Mesendoderm (in vitro differentiated cells): ENCODE measurements at regions not wholly inside any gene's neighbourhood (a gene's known extent, or its start where the extent isn't known, plus 50 kb on each side); places are given as distances from the start of the nearest gene placed in this dataset.
"Not testable (repeated sequence)": the region's sequence is repeated elsewhere in the genome, so short reads cannot be mapped to it uniquely, and the experiment has no call there.

ENCODE experiments used
- DNase-seq: peaks from one replicate; pipeline ENCODE4 v3.0.0; 2013
- H2AK5ac ChIP-seq: 2 replicates; pipeline ENCODE4 v1.6.1; 2013; ENCODE audit warnings: low read length, inconsistent platforms
- H2BK120ac ChIP-seq: 2 replicates; pipeline ENCODE4 v1.6.1; 2013; ENCODE audit warnings: low read depth, mild to moderate bottlenecking, low read length, moderate library complexity, mixed read lengths
- H2BK15ac ChIP-seq: replicated peaks from 2 replicates; pipeline ENCODE4 v1.6.1; 2013; ENCODE audit warnings: low read depth, mild to moderate bottlenecking, moderate library complexity
- H2BK5ac ChIP-seq: 2 replicates; pipeline ENCODE4 v1.6.1; 2013; ENCODE audit warnings: low read length, inconsistent platforms
- H3K18ac ChIP-seq: 2 replicates; pipeline ENCODE4 v1.6.1; 2013; ENCODE audit warnings: mild to moderate bottlenecking, low read length, mixed read lengths
- H3K23ac ChIP-seq: one replicate; pipeline ENCODE4 v1.6.1; 2013; ENCODE audit warnings: low read length
- H3K27ac ChIP-seq: 2 replicates; pipeline ENCODE4 v1.5.1; 2013; ENCODE audit warnings: low read depth, mild to moderate bottlenecking, inconsistent platforms, low read length, moderate library complexity
- H3K27me3 ChIP-seq: 2 replicates; pipeline ENCODE4 v1.6.1; 2013; ENCODE audit warnings: low read length, control low read depth, mild to moderate bottlenecking, inconsistent platforms; ENCODE audit not compliant: insufficient read depth, poor library complexity
- H3K36me3 ChIP-seq: 2 replicates; pipeline ENCODE4 v1.6.1; 2013; ENCODE audit warnings: low read length, inconsistent platforms; ENCODE audit not compliant: control insufficient read depth, insufficient read depth
- H3K4ac ChIP-seq: one replicate; pipeline ENCODE4 v1.6.1; 2013; ENCODE audit warnings: low read depth, mild to moderate bottlenecking, low read length, moderate library complexity
- H3K4me1 ChIP-seq: 2 replicates; pipeline ENCODE4 v1.6.1; 2013; ENCODE audit warnings: low read depth, low read length, inconsistent platforms; ENCODE audit not compliant: control insufficient read depth
- H3K4me2 ChIP-seq: 2 replicates; pipeline ENCODE4 v1.6.1; 2013; ENCODE audit warnings: low read length
- H3K4me3 ChIP-seq: 2 replicates; pipeline ENCODE4 v1.5.1; 2013; ENCODE audit warnings: mild to moderate bottlenecking, low read length
- H3K56ac ChIP-seq: one replicate; pipeline ENCODE4 v1.6.1; 2013; ENCODE audit warnings: low read length
- H3K79me1 ChIP-seq: 2 replicates; pipeline ENCODE4 v1.6.1; 2013; ENCODE audit warnings: low read length, inconsistent platforms
- H3K79me2 ChIP-seq: 2 replicates; pipeline ENCODE4 v1.6.1; 2013; ENCODE audit warnings: mild to moderate bottlenecking, low read length; ENCODE audit not compliant: control insufficient read depth, insufficient read depth
- H3K9ac ChIP-seq: 2 replicates; pipeline ENCODE4 v1.6.1; 2013; ENCODE audit warnings: low read length, inconsistent platforms
- H4K5ac ChIP-seq: one replicate; pipeline ENCODE4 v1.6.1; 2013; ENCODE audit warnings: low read length
- H4K8ac ChIP-seq: one replicate; pipeline ENCODE4 v1.6.1; 2013; ENCODE audit warnings: low read depth, mild to moderate bottlenecking, control low read depth, low read length, moderate library complexity
- WGBS: extraction: QIAGEN DNeasy Blood & Tissue Kit; methylation state at CpG from one replicate; pipeline ENCODE4 v1.1.7; 2013; ENCODE audit warnings: low lambda C conversion rate, missing lambda C conversion rate; ENCODE audit not compliant: insufficient coverage; ENCODE audit errors: extremely low coverage; 5-methylcytosine and 5-hydroxymethylcytosine counted together

GRCh38 chr1:193392686-193393085 is 206.3 kb upstream of the B3GALT2 start:
- no peak overlapping the region for H3K4me3 ChIP-seq
- H2BK5ac ChIP-seq = no peak overlapping the region
- H3K79me2 ChIP-seq = no peaks in the 10 kb centered on the region
- no peaks in the 10 kb centered on the region for H3K4me1 ChIP-seq
- H3K79me1 ChIP-seq = no peaks in the 10 kb centered on the region
- H2BK15ac ChIP-seq = no peak overlapping the region
- no peaks in the 10 kb centered on the region for H3K36me3 ChIP-seq
- WGBS = no CpG with 5 or more reads among the region's 1 CpG
- no peak overlapping the region for H4K5ac ChIP-seq
- no peak overlapping the region for H3K18ac ChIP-seq
- H3K4ac ChIP-seq = no peak overlapping the region
- no peak overlapping the region for H3K9ac ChIP-seq
- no peak overlapping the region for H2AK5ac ChIP-seq
- H3K27me3 ChIP-seq = no peaks in the 10 kb centered on the region
- peak; percentile 38 for DNase-seq
- no peak overlapping the region for H4K8ac ChIP-seq
- no peak overlapping the region for H3K23ac ChIP-seq
- H3K4me2 ChIP-seq = no peak overlapping the region
- H2BK120ac ChIP-seq = no peak overlapping the region
- no peak overlapping the region for H3K27ac ChIP-seq
- no peak overlapping the region for H3K56ac ChIP-seq

GRCh38 chr1:193388683-193389082 is 202.3 kb upstream of the B3GALT2 start:
- Histone ChIP-seq H3K23ac (no peak overlapping the region), H2BK5ac (no peak overlapping the region), H3K4me1 (no peaks in the 10 kb centered on the region), H3K56ac (no peak overlapping the region), H3K4me3 (no peak overlapping the region), H2AK5ac (no peak overlapping the region), H3K36me3 (no peaks in the 10 kb centered on the region), H3K9ac (no peak overlapping the region), H3K27ac (no peak overlapping the region), H3K79me2 (no peaks in the 10 kb centered on the region), H3K27me3 (no peaks in the 10 kb centered on the region), H2BK15ac (no peak overlapping the region), H3K4ac (no peak overlapping the region), H2BK120ac (no peak overlapping the region), H4K8ac (no peak overlapping the region), H4K5ac (no peak overlapping the region), H3K4me2 (no peak overlapping the region), H3K79me1 (no peaks in the 10 kb centered on the region), H3K18ac (no peak overlapping the region)
- no peak for DNase-seq
- no CpG with 5 or more reads among the region's 5 CpGs for WGBS

- WGBS = no CpG with 5 or more reads among the region's 4 CpGs
- Histone ChIP-seq H3K79me1 (no peaks in the 10 kb centered on the region), H3K18ac (no peak overlapping the region), H3K4me3 (no peak overlapping the region), H3K79me2 (no peaks in the 10 kb centered on the region), H2BK5ac (no peak overlapping the region), H3K9ac (no peak overlapping the region), H2BK120ac (no peak overlapping the region), H3K23ac (no peak overlapping the region), H3K4me1 (no peaks in the 10 kb centered on the region), H3K4ac (no peak overlapping the region), H3K4me2 (no peak overlapping the region), H2BK15ac (no peak overlapping the region), H3K27ac (no peak overlapping the region), H3K27me3 (no peaks in the 10 kb centered on the region), H4K5ac (no peak overlapping the region), H3K56ac (no peak overlapping the region), H4K8ac (no peak overlapping the region), H2AK5ac (no peak overlapping the region), H3K36me3 (no peaks in the 10 kb centered on the region)
- no peak for DNase-seq
Observed at GRCh38 chr1:193388165-193388564, 201.8 kb upstream of the B3GALT2 start.

- no peak overlapping the region for H3K23ac ChIP-seq
- H2BK120ac ChIP-seq = no peak overlapping the region
- no peak overlapping the region for H3K18ac ChIP-seq
- no peak overlapping the region for H3K56ac ChIP-seq
- H3K9ac ChIP-seq = no peak overlapping the region
- no peaks in the 10 kb centered on the region for H3K79me1 ChIP-seq
- no peak overlapping the region for H4K5ac ChIP-seq
- no peak overlapping the region for H2AK5ac ChIP-seq
- H3K27ac ChIP-seq = no peak overlapping the region
- H3K4me3 ChIP-seq = no peak overlapping the region
- H3K27me3 ChIP-seq = no peaks in the 10 kb centered on the region
- no peak overlapping the region for H2BK15ac ChIP-seq
- H3K36me3 ChIP-seq = no peaks in the 10 kb centered on the region
- H2BK5ac ChIP-seq = no peak overlapping the region
- no peak overlapping the region for H3K4me2 ChIP-seq
- H3K79me2 ChIP-seq = no peaks in the 10 kb centered on the region
- no peak overlapping the region for H4K8ac ChIP-seq
- no peak overlapping the region for H3K4ac ChIP-seq
- no peaks in the 10 kb centered on the region for H3K4me1 ChIP-seq
- DNase-seq = no peak
Observed at GRCh38 chr1:193387406-193387805, 201.0 kb upstream of the B3GALT2 start.

- not testable (repeated sequence) for H2AK5ac ChIP-seq, H3K9ac ChIP-seq, H3K4me1 ChIP-seq, H3K27me3 ChIP-seq, H3K27ac ChIP-seq, H3K56ac ChIP-seq, H3K23ac ChIP-seq, H4K5ac ChIP-seq, H2BK120ac ChIP-seq, H3K18ac ChIP-seq, H2BK15ac ChIP-seq, H4K8ac ChIP-seq, H3K4me2 ChIP-seq, H2BK5ac ChIP-seq, H3K79me1 ChIP-seq, H3K36me3 ChIP-seq, H3K79me2 ChIP-seq, H3K4ac ChIP-seq, DNase-seq, H3K4me3 ChIP-seq
- no CpG with 5 or more reads among the region's 2 CpGs for WGBS
Observed at GRCh38 chr1:193378451-193378850, 192.0 kb upstream of the B3GALT2 start.

- no peak overlapping the region for H4K5ac ChIP-seq
- no peak overlapping the region for H2BK5ac ChIP-seq
- H3K9ac ChIP-seq = no peak overlapping the region
- no peaks in the 10 kb centered on the region for H3K27me3 ChIP-seq
- no peak overlapping the region for H3K4ac ChIP-seq
- H3K23ac ChIP-seq = no peak overlapping the region
- H3K18ac ChIP-seq = no peak overlapping the region
- no peaks in the 10 kb centered on the region for H3K79me1 ChIP-seq
- H2BK120ac ChIP-seq = no peak overlapping the region
- no peaks in the 10 kb centered on the region for H3K79me2 ChIP-seq
- no peak overlapping the region for H3K4me3 ChIP-seq
- H3K4me2 ChIP-seq = no peak overlapping the region
- H4K8ac ChIP-seq = no peak overlapping the region
- DNase-seq = no peak
- no peaks in the 10 kb centered on the region for H3K36me3 ChIP-seq
- H3K56ac ChIP-seq = no peak overlapping the region
- no peak overlapping the region for H2AK5ac ChIP-seq
- no peak overlapping the region for H3K27ac ChIP-seq
- no CpG with 5 or more reads among the region's 2 CpGs for WGBS
- no peak overlapping the region for H2BK15ac ChIP-seq
- H3K4me1 ChIP-seq = no peaks in the 10 kb centered on the region
Observed at GRCh38 chr1:193377472-193377871, 191.1 kb upstream of the B3GALT2 start.
